Adrenal gland (tissue), 9 donors: ENCODE measurements at regions not wholly inside any gene's neighbourhood (a gene's known extent, or its start where the extent isn't known, plus 50 kb on each side); places are given as distances from the start of the nearest gene placed in this dataset.

Experiments
- DNase-seq, 7 donors: peaks; one replicate each; pipeline ENCODE4 v3.0.0-alpha.2; 2019 to 2020
- H3K27ac ChIP-seq, 5 donors: fragments of 200-600 bp; sonication (generic) in 4 of 5; 1 replicate in 3 of 5; 2 replicates in 2 of 5; pipeline versions ENCODE4 v1.5.1 to v1.8.0; 2016 to 2020; ENCODE audit warnings: mild to moderate bottlenecking in 1 of 5
- H3K27me3 ChIP-seq: fragments of 200-600 bp; 2 replicates; pipeline ENCODE4 v1.8.0; 2021
- H3K36me3 ChIP-seq, 2 donors: fragments of 200-600 bp; replicated peaks in 1 of 2; 1 replicate in 1 of 2; 2 replicates in 1 of 2; pipeline versions ENCODE4 v1.5.1 to v1.8.0; 2018 to 2022
- H3K4me1 ChIP-seq, 2 donors: fragments of 200-600 bp; replicated peaks in 1 of 2; 1 replicate in 1 of 2; 2 replicates in 1 of 2; pipeline versions ENCODE4 v1.5.1 to v1.8.0; 2018 to 2021
- H3K4me3 ChIP-seq, 4 donors: fragments of 200-600 bp; sonication (generic) in 3 of 4; one replicate each; pipeline ENCODE4 v1.5.1; 2016 to 2018
- H3K9me3 ChIP-seq, 3 donors: fragments of 200-600 bp; sonication (generic) in 1 of 3; replicated peaks in 1 of 3; 1 replicate in 2 of 3; 2 replicates in 1 of 3; pipeline versions ENCODE4 v1.5.1 to v1.8.0; 2016 to 2021
- POLR2A ChIP-seq, 2 donors: fragments of 450-650 bp; IDR thresholded peaks; one replicate each; pipeline ENCODE4 v1.6.1; 2017; ENCODE audit warnings: antibody characterized with exemption in 2 of 2, mild to moderate bottlenecking in 2 of 2, moderate library complexity in 1 of 2
- WGBS, 4 donors: extraction: QIAGEN DNeasy Blood & Tissue Kit in 2 of 4; methylation state at CpG; one replicate each; pipeline versions ENCODE4 v1.1.5 to v1.1.7; 2013 to 2017; 5-methylcytosine and 5-hydroxymethylcytosine counted together
- intact Hi-C, 2 donors: fragments of 100-400 bp; cut with DNase I; formaldehyde crosslinking; loops; one replicate each; pipeline versions ENCODE4 v1.14.1 to v1.15.0; 2022 to 2023
- small RNA-seq, 2 donors: library from RNA; depleted of rRNA; stranded (forward); fragments of <200 nt; gene quantifications; one replicate each; pipeline ENCODE3, GENCODE V24; 2016
- TF ChIP-seq, protein P1 (sequence below), 6 experiments: fragments of 450-650 bp in 4 of 6; fragments of 200-600 bp in 2 of 6; sonication (generic) in 1 of 6; IDR thresholded peaks; 1 replicate in 5 of 6; 2 replicates in 1 of 6; pipeline versions ENCODE4 v1.5.1 to v1.8.0; 2016 to 2021; ENCODE audit warnings: antibody characterized with exemption in 6 of 6, mild to moderate bottlenecking in 2 of 6, moderate library complexity in 1 of 6
- donor health status: healthy with polysubstance abuse.
- donor health status: Bipolar disorder and iron deficiency.
- donor health status: DM: yes; HTN: yes; CAD: no.
- donor health status: DM: no; HTN: no; CAD: no.
- donor health status: DM: no; HTN: no; CAD: no.

DNA sequence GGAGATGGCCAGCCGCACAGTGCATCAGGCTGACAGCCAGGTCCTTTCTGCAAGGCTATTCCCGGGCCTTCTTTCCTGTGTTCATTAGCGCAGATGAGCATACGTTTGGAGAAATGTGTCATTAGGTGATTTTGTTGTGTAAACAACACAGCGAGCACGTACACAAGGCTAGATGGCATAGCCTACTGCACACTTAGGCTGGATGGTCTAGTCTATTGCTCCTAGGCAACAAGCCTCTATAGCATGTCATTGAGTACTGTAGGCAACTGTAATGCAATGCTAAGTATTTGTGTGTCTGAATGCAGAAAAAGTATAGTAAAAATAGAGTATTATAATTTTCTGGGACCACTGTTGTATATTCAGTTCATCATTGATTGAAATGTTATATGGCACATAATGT lies 50.9 kb upstream of the PHLPP1 start:
- Histone ChIP-seq H3K4me1 (peaks cover 0 to 16% of the 10 kb centered on the region in 2 donors), H3K9me3 (no peaks in the 10 kb centered on the region), H3K4me3 (no peak overlapping the region), H3K27me3 (no peaks in the 10 kb centered on the region), H3K36me3 (no peaks in the 10 kb centered on the region), H3K27ac (peak overlapping the region in 1 of 5 donors; percentile 53)
- WGBS, 4 donors: 47 to 62% (median 52%) methylated on average over 6 of the region's 6 CpGs
- intact Hi-C loops: no loop called here
- no peak for TF ChIP-seq POLR2A (IDR thresholded peaks at IDR 0.05)
- TF ChIP-seq, protein P1, sequence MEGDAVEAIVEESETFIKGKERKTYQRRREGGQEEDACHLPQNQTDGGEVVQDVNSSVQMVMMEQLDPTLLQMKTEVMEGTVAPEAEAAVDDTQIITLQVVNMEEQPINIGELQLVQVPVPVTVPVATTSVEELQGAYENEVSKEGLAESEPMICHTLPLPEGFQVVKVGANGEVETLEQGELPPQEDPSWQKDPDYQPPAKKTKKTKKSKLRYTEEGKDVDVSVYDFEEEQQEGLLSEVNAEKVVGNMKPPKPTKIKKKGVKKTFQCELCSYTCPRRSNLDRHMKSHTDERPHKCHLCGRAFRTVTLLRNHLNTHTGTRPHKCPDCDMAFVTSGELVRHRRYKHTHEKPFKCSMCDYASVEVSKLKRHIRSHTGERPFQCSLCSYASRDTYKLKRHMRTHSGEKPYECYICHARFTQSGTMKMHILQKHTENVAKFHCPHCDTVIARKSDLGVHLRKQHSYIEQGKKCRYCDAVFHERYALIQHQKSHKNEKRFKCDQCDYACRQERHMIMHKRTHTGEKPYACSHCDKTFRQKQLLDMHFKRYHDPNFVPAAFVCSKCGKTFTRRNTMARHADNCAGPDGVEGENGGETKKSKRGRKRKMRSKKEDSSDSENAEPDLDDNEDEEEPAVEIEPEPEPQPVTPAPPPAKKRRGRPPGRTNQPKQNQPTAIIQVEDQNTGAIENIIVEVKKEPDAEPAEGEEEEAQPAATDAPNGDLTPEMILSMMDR (IDR thresholded peaks at IDR 0.05): no peak
- no peak for DNase-seq

GRCh38 chr18:62665188-62665587 lies 50.2 kb upstream of the PHLPP1 start:
- H3K4me3 ChIP-seq: no peak overlapping the region
- intact Hi-C loops: no loop called here

More at GRCh38 chr18:62665188-62665587, 50.2 kb upstream of the PHLPP1 start:
- no peak for DNase-seq
- Histone ChIP-seq H3K4me1 (peaks cover 0 to 16% of the 10 kb centered on the region in 2 donors), H3K27me3 (no peaks in the 10 kb centered on the region), H3K9me3 (no peaks in the 10 kb centered on the region), H3K36me3 (no peaks in the 10 kb centered on the region), H3K27ac (no peak overlapping the region)
- WGBS, 4 donors: 94 to 100% (median 96%) methylated on average over 4 of the region's 4 CpGs
- TF ChIP-seq, protein P1 (IDR thresholded peaks at IDR 0.05): no peak
- TF ChIP-seq POLR2A (IDR thresholded peaks at IDR 0.05): no peak

Small RNA genes lying in the stretch of these regions (small RNA-seq; reads per million reads assigned to genes)
- 0 reads per million in 2 donors for gene RN7SL705P
